IMR-90 (cell line): ENCODE measurements at regions not wholly inside any gene's neighbourhood (a gene's known extent, or its start where the extent isn't known, plus 50 kb on each side); places are given as distances from the start of the nearest gene placed in this dataset.
"Not testable (repeated sequence)": the region's sequence is repeated elsewhere in the genome, so short reads cannot be mapped to it uniquely, and the experiment has no call there.

ENCODE experiments used
- BHLHE40 ChIP-seq: fragments of 150-350 bp; IDR thresholded peaks from 2 replicates; pipeline ENCODE4 v1.6.1; 2016; ENCODE audit warnings: mild to moderate bottlenecking, low read depth, low read length
- CEBPB ChIP-seq: IDR thresholded peaks from 2 replicates; pipeline ENCODE4 v1.6.1; 2012; ENCODE audit warnings: low read depth, low read length, improper control_type of control experiment
- ELK1 ChIP-seq: fragments of 150-350 bp; IDR thresholded peaks from 2 replicates; pipeline ENCODE4 v1.6.1; 2016; ENCODE audit warnings: low read depth, mild to moderate bottlenecking, low read length, moderate library complexity, borderline replicate concordance
- MAFK ChIP-seq: IDR thresholded peaks from 2 replicates; pipeline ENCODE4 v1.6.1; 2012; ENCODE audit warnings: low read depth, low read length, improper control_type of control experiment
- MXI1 ChIP-seq: IDR thresholded peaks from 2 replicates; pipeline ENCODE4 v1.6.1; 2012; ENCODE audit warnings: low read depth, mild to moderate bottlenecking, low read length, moderate library complexity, borderline replicate concordance
- POLR2A ChIP-seq: IDR thresholded peaks from 2 replicates; pipeline ENCODE4 v1.6.1; 2012; ENCODE audit warnings: mild to moderate bottlenecking, low read depth, low read length
- RAD21 ChIP-seq: IDR thresholded peaks from 2 replicates; pipeline ENCODE4 v1.6.1; 2012; ENCODE audit warnings: low read length, improper control_type of control experiment
- RCOR1 ChIP-seq: IDR thresholded peaks from 2 replicates; pipeline ENCODE4 v1.6.1; 2012; ENCODE audit warnings: mild to moderate bottlenecking, low read length, improper control_type of control experiment; ENCODE audit not compliant: insufficient replicate concordance
- RFX5 ChIP-seq: IDR thresholded peaks from 2 replicates; pipeline ENCODE4 v1.8.0; 2012; ENCODE audit warnings: low read depth, mild to moderate bottlenecking, low read length, moderate library complexity
- TF ChIP-seq, protein P1 (sequence below): conservative IDR thresholded peaks from 2 replicates; pipeline ENCODE4 v1.5.1; 2012; ENCODE audit warnings: mild to moderate bottlenecking, low read depth, low read length, improper control_type of control experiment

- TF ChIP-seq, protein P1, sequence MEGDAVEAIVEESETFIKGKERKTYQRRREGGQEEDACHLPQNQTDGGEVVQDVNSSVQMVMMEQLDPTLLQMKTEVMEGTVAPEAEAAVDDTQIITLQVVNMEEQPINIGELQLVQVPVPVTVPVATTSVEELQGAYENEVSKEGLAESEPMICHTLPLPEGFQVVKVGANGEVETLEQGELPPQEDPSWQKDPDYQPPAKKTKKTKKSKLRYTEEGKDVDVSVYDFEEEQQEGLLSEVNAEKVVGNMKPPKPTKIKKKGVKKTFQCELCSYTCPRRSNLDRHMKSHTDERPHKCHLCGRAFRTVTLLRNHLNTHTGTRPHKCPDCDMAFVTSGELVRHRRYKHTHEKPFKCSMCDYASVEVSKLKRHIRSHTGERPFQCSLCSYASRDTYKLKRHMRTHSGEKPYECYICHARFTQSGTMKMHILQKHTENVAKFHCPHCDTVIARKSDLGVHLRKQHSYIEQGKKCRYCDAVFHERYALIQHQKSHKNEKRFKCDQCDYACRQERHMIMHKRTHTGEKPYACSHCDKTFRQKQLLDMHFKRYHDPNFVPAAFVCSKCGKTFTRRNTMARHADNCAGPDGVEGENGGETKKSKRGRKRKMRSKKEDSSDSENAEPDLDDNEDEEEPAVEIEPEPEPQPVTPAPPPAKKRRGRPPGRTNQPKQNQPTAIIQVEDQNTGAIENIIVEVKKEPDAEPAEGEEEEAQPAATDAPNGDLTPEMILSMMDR = not testable (repeated sequence)
- TF ChIP-seq RAD21, POLR2A, BHLHE40, ELK1, MXI1, RFX5, MAFK, CEBPB, RCOR1: not testable (repeated sequence)
Measured at GRCh38 chr6:88390998-88391397, 224.9 kb upstream of the CNR1 start.
